ENCODE measurements at regions not wholly inside any gene's neighbourhood (a gene's known extent, or its start where the extent isn't known, plus 50 kb on each side); places are given as distances from the start of the nearest gene placed in this dataset.

- H3K4me1 Mint-ChIP-seq (ENCODE audit: low read depth, unreplicated experiment): no peaks in the 10 kb centered on the region
- no peaks in the 10 kb centered on the region for H3K9me3 Mint-ChIP-seq (ENCODE audit: unreplicated experiment)
- no peaks in the 10 kb centered on the region for H3K27me3 Mint-ChIP-seq (ENCODE audit: unreplicated experiment)
- no peak overlapping the region for H3K4me3 Mint-ChIP-seq (ENCODE audit: unreplicated experiment)
- no peaks in the 10 kb centered on the region for H3K36me3 Mint-ChIP-seq (ENCODE audit: unreplicated experiment)
- no peak for DNase-seq
- TF ChIP-seq CTCF (IDR thresholded peaks at IDR 0.05; ENCODE audit: partially characterized antibody, unreplicated experiment): no peak
- no peak overlapping the region for H3K27ac Mint-ChIP-seq (ENCODE audit: unreplicated experiment)
Measured at GRCh38 chr3:67710396-67710795, 56.0 kb upstream of the SUCLG2 start.

GRCh38 chr3:67706934-67707333, 52.5 kb upstream of the SUCLG2 start:
- Mint-ChIP-seq H3K4me3 (ENCODE audit: unreplicated experiment) (no peak overlapping the region), H3K4me1 (ENCODE audit: low read depth, unreplicated experiment) (no peaks in the 10 kb centered on the region), H3K27me3 (ENCODE audit: unreplicated experiment) (peaks cover 2% of the 10 kb centered on the region), H3K27ac (ENCODE audit: unreplicated experiment) (no peak overlapping the region), H3K9me3 (ENCODE audit: unreplicated experiment) (no peaks in the 10 kb centered on the region), H3K36me3 (ENCODE audit: unreplicated experiment) (no peaks in the 10 kb centered on the region)
- DNase-seq: no peak
- no peak for TF ChIP-seq CTCF (IDR thresholded peaks at IDR 0.05; ENCODE audit: partially characterized antibody, unreplicated experiment)

- no peak for TF ChIP-seq CTCF (IDR thresholded peaks at IDR 0.05; ENCODE audit: partially characterized antibody, unreplicated experiment)
- H3K27ac Mint-ChIP-seq (ENCODE audit: unreplicated experiment): no peak overlapping the region
- H3K4me3 Mint-ChIP-seq (ENCODE audit: unreplicated experiment): no peak overlapping the region
- H3K27me3 Mint-ChIP-seq (ENCODE audit: unreplicated experiment): peaks cover 2% of the 10 kb centered on the region
- no peaks in the 10 kb centered on the region for H3K4me1 Mint-ChIP-seq (ENCODE audit: low read depth, unreplicated experiment)
- no peak for DNase-seq
- no peaks in the 10 kb centered on the region for H3K36me3 Mint-ChIP-seq (ENCODE audit: unreplicated experiment)
- no peaks in the 10 kb centered on the region for H3K9me3 Mint-ChIP-seq (ENCODE audit: unreplicated experiment)
Measured at GRCh38 chr3:67704322-67704721, 49.9 kb upstream of the SUCLG2 start.
